GM10266 (cell line): ENCODE measurements at regions not wholly inside any gene's neighbourhood (a gene's known extent, or its start where the extent isn't known, plus 50 kb on each side); places are given as distances from the start of the nearest gene placed in this dataset.

Source experiments
- DNase-seq: peaks from one replicate; pipeline ENCODE4 v3.0.0; 2012; ENCODE audit errors: extremely low spot score
- TF ChIP-seq, protein P1 (sequence below): IDR thresholded peaks from 2 replicates; pipeline ENCODE4 v1.5.1; 2012; ENCODE audit warnings: mild to moderate bottlenecking, low read depth; ENCODE audit not compliant: control insufficient read depth, insufficient read depth; ENCODE audit errors: missing control alignments

DNA sequence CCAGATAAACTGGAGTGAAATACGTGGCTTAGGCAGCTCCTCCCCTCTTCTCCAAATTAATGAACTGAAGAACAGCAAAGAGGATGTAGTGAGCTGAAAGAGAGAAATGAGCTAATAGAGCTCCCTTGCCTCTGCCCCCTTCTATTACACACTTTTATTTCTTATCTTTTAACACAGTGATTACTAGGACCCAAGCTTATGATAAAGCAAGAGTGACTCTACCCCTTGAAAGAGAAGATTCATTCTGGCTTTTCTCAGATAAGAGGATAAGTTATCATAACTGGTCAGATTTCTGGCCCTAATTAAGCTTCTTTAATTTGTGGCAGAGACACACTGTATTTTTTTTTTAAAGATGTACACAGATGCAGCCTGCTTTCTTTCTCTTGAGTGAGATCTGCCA, 102.2 kb downstream of the MSTN start:
- TF ChIP-seq, protein P1, sequence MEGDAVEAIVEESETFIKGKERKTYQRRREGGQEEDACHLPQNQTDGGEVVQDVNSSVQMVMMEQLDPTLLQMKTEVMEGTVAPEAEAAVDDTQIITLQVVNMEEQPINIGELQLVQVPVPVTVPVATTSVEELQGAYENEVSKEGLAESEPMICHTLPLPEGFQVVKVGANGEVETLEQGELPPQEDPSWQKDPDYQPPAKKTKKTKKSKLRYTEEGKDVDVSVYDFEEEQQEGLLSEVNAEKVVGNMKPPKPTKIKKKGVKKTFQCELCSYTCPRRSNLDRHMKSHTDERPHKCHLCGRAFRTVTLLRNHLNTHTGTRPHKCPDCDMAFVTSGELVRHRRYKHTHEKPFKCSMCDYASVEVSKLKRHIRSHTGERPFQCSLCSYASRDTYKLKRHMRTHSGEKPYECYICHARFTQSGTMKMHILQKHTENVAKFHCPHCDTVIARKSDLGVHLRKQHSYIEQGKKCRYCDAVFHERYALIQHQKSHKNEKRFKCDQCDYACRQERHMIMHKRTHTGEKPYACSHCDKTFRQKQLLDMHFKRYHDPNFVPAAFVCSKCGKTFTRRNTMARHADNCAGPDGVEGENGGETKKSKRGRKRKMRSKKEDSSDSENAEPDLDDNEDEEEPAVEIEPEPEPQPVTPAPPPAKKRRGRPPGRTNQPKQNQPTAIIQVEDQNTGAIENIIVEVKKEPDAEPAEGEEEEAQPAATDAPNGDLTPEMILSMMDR, result no peak
- no peak for DNase-seq

DNA sequence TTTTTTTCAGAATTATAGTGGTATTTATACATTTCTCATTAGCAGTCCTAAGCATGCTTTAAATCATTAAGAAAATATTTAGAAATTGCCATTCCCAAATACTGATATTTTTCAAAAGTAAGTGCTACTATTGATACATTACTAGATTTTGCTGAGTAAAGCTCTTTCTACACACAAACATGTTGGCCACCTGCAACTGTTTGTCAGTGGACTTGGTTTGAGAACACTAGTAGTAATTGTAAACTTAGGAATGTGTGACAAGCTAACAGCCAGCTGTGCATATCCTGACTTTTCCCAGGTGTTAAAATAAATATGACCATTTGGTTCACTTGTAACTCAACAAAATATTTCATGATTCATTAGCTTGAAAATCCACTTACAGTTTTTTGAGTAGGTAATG, 103.1 kb downstream of the MSTN start:
- DNase-seq, result no peak
- TF ChIP-seq, protein P1, result no peak

DNA sequence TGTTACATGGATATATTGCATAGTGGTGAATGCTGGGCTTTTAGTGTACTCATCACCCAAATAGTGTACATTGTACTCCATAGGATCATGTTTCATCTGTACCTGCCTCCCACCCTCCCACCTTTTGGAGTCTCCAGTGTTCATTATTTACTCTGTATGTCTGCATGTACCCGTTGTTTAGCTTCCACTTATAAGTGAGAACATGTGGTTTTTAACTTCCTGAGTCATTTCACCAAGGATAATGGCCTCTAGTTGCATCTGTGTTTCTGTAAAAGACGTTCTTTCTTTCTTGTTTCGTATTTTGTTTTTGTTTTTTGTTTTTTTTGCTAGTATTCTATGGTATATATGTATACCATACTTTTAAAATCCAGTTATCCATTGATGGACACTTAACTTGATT, 107.5 kb downstream of the MSTN start:
- DNase-seq, result no peak
- TF ChIP-seq, protein P1, result no peak

DNA sequence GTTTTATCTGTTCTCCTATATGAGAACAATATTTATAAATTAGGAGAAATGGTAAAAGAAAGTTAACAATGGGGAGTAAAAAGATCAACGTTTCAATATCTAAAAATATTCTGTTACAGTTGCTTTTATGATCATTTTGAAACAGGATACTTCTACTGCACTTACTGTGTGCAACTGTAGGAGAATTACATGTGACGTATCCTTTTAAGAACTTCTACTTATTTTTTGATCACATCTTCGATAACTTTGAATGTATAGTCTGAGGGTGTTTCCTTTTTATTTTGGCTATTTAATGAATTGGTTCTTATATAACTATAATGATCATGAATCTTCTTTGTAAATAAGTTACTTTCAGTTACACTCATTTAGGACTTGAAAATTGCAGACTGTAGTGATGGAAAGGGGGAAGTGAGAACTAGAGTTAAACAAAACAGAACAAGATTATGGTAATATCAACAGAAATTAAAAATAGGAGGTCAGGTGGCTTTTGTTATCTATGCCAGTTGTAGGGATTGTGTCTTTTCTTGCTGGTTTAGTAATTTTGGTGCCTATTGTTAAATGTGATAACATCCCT, 109.9 kb downstream of the MSTN start:
- peak; percentile 18 for DNase-seq
- TF ChIP-seq, protein P1, result no peak

DNA sequence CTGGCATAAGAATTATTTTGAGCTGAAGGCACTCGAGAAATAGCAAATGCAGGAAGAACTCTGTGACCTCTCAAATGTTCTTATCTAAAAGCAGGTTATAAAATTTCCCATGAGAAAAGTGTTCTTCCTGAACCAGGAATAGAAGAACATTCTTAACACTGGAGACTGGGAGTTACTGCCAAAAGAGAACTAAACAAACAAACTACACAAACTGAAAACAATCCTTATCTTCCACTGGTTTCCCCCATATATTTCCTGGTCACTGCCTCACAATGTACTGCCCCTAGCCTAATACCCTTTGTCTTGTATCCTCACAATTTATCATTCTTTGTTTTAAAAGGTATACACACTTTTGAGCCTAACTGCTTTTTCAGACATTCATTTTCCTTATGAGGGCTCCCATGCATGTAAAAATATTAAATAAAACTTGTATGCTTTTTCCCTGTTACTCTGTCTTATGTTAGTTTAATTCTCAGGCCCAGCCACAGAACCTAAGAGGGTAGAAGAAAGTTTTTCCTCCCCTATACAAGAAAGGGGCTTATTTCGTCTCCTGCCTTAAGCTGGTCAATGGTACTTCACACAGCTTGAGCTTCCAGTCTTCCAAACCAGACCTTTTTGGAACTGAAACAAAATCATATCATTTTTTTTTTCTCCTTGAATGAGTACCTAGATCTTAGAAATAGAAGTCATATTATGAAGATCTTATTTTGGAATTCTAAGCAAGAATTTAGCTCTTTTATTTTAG, 110.6 kb downstream of the MSTN start:
- no peak for DNase-seq
- TF ChIP-seq, protein P1, result no peak

DNA sequence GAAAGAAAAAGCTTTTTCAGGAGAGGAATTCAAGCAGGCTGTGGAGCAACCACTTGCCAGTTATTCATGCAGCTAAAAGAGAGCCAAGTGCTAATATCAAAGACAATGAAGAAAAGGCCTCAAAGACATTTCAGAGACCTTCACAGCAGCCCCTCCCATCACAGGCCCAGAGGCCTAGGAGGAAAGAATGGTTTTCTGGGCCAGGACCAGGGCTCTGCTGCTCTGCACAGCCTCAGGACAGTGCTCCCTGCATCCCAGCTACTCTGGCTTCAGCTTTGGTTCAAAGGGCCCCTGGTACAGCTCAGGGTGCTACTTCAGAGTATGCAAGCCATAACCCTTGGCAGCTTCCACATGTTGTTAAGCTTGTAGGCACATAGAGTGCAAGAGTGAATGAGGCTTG, 119.5 kb downstream of the MSTN start:
- no peak for DNase-seq
- TF ChIP-seq, protein P1, result no peak

DNA sequence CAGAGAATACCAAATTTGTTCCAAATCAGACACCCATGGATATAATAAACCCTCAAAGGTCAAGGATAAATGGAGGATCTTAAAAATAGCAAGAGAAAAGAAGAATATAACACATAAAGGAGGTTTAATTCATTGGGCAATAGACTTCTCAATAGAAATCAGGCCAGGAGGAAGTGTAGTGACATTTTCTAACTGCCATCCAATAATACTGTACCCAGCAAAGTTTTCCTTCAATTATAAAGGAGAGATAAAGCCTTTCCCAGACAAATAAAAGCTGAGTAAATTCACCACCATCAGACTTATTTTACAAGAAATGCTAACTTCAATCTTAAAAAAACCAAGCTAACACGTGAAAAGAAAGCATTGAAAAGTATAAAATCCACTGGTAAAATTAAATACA, 121.6 kb downstream of the MSTN start:
- DNase-seq, result no peak
- TF ChIP-seq, protein P1, result no peak
